Progenitor cell of endocrine pancreas (in vitro differentiated cells): ENCODE measurements at regions not wholly inside any gene's neighbourhood (a gene's known extent, or its start where the extent isn't known, plus 50 kb on each side); places are given as distances from the start of the nearest gene placed in this dataset.

ENCODE experiments used
- DNase-seq: peaks from one replicate; pipeline ENCODE4 v3.0.0; 2021; ENCODE audit warnings: low spot score; ENCODE audit not compliant: unreplicated experiment
- H3K27ac Mint-ChIP-seq: 2 replicates; pipeline ENCODE4 v1.8.0; 2021; ENCODE audit warnings: mild to moderate bottlenecking, moderate library complexity, mixed read lengths
- H3K27me3 Mint-ChIP-seq: 2 replicates; pipeline ENCODE4 v1.8.0; 2021; ENCODE audit warnings: mixed read lengths
- H3K36me3 Mint-ChIP-seq: 2 replicates; pipeline ENCODE4 v1.8.0; 2022; ENCODE audit warnings: mixed read lengths; ENCODE audit not compliant: insufficient read depth
- H3K4me1 Mint-ChIP-seq: 2 replicates; pipeline ENCODE4 v1.8.0; 2021; ENCODE audit warnings: low read depth, mixed read lengths
- H3K4me3 Mint-ChIP-seq: 2 replicates; pipeline ENCODE4 v1.8.0; 2021; ENCODE audit warnings: low read depth, mild to moderate bottlenecking, moderate library complexity, mixed read lengths
- H3K9me3 Mint-ChIP-seq: 2 replicates; pipeline ENCODE4 v1.8.0; 2021; ENCODE audit warnings: low read depth, mixed read lengths
- TF ChIP-seq, protein P1 (sequence below): fragments of 200-600 bp; sonication (generic); IDR thresholded peaks from one replicate; pipeline ENCODE4 v1.5.0; 2021; ENCODE audit warnings: antibody characterized with exemption, mild to moderate bottlenecking; ENCODE audit not compliant: unreplicated experiment

DNA sequence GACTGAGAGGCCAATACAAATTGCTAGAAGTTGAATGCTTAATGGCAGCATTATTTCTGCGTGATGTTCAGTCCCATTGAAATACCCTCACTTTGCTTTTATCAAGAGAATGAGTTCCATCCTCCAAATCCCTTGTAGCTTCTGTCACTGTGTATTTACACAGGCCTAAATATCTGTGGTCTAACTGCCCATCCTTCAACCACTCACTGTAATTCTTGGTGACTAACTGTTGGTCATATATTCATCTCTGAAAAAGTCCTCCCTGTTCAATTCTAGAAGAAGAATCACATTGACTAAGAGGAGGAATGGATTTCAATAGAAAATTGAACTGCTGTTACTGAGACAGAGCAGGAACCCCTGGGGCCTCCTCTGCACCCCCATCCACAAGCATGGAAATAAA is 74.2 kb upstream of the L3MBTL4 start:
- H3K27ac Mint-ChIP-seq: no peak overlapping the region
- peaks cover 28% of the 10 kb centered on the region for H3K4me1 Mint-ChIP-seq
- no peak for DNase-seq
- H3K9me3 Mint-ChIP-seq: no peaks in the 10 kb centered on the region
- H3K36me3 Mint-ChIP-seq: no peaks in the 10 kb centered on the region
- TF ChIP-seq, protein P1, sequence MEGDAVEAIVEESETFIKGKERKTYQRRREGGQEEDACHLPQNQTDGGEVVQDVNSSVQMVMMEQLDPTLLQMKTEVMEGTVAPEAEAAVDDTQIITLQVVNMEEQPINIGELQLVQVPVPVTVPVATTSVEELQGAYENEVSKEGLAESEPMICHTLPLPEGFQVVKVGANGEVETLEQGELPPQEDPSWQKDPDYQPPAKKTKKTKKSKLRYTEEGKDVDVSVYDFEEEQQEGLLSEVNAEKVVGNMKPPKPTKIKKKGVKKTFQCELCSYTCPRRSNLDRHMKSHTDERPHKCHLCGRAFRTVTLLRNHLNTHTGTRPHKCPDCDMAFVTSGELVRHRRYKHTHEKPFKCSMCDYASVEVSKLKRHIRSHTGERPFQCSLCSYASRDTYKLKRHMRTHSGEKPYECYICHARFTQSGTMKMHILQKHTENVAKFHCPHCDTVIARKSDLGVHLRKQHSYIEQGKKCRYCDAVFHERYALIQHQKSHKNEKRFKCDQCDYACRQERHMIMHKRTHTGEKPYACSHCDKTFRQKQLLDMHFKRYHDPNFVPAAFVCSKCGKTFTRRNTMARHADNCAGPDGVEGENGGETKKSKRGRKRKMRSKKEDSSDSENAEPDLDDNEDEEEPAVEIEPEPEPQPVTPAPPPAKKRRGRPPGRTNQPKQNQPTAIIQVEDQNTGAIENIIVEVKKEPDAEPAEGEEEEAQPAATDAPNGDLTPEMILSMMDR: no peak
- no peak overlapping the region for H3K4me3 Mint-ChIP-seq
- no peaks in the 10 kb centered on the region for H3K27me3 Mint-ChIP-seq

DNA sequence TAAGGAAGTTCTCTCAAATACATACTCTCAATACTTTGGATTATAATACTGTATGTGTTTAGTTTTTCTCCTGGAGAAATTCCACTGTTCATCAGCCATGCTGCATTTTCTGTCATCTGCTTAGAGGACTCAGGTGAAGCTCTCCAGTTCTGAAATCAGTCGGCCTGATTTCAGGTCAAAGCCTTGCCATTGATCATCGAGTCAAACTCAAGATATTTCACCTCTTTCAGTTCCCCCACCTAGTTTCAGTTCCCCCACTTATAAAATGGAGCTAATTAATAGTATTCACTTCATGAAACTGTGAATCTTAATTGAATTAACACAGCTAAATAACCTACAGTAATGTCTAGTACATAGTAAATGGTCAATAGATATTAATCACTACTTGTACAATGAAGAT is 75.3 kb upstream of the L3MBTL4 start:
- Mint-ChIP-seq H3K36me3 (no peaks in the 10 kb centered on the region), H3K27ac (no peak overlapping the region), H3K4me1 (peaks cover 27% of the 10 kb centered on the region), H3K27me3 (no peaks in the 10 kb centered on the region), H3K9me3 (no peaks in the 10 kb centered on the region), H3K4me3 (no peak overlapping the region)
- TF ChIP-seq, protein P1: no peak
- DNase-seq: no peak

DNA sequence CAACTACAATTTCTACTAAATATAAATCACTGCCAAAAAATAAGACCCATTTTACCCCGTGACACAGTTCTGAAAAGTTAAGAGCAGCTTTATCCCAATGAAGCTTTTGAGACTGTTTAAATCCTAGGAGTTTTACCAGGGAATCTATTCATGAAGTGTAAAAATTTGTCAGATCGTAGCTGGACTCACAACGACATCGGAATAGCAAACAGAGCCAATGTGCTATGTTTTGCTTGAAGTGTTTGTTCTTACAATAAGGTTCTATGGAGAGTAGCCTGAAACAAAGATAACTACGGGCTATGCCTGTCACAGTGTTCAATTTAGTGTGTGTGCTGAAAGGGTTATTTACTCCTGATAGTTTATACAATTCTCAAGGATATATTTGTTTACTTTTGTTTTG is 78.5 kb upstream of the L3MBTL4 start:
- Mint-ChIP-seq H3K27ac (no peak overlapping the region), H3K4me3 (no peak overlapping the region), H3K27me3 (no peaks in the 10 kb centered on the region), H3K4me1 (peaks cover 16% of the 10 kb centered on the region), H3K9me3 (no peaks in the 10 kb centered on the region), H3K36me3 (no peaks in the 10 kb centered on the region)
- TF ChIP-seq, protein P1: no peak
- DNase-seq: no peak

DNA sequence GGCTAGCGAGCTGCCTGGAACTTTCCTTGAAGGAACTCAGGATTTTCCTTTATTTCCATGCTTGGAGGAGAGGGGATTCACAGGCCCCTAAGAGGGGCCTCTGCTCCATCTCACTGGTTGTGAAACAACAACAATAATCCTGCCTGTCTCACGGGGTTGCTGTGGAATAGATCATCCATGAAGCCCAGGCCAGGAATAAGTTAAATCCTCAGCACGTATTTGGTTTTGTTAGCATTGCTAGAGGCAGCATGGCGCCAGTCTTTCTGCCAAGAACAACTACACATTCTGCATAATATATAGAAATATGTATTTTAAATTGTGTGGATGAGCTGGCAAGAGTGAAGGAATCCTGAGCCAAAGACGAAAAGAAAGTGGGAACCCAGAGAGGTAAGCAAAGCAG is 80.8 kb upstream of the L3MBTL4 start:
- H3K4me1 Mint-ChIP-seq: peaks cover 16% of the 10 kb centered on the region
- H3K36me3 Mint-ChIP-seq: no peaks in the 10 kb centered on the region
- H3K27ac Mint-ChIP-seq: no peak overlapping the region
- H3K4me3 Mint-ChIP-seq: no peak overlapping the region
- TF ChIP-seq, protein P1: no peak
- no peaks in the 10 kb centered on the region for H3K9me3 Mint-ChIP-seq
- no peaks in the 10 kb centered on the region for H3K27me3 Mint-ChIP-seq
- no peak for DNase-seq

DNA sequence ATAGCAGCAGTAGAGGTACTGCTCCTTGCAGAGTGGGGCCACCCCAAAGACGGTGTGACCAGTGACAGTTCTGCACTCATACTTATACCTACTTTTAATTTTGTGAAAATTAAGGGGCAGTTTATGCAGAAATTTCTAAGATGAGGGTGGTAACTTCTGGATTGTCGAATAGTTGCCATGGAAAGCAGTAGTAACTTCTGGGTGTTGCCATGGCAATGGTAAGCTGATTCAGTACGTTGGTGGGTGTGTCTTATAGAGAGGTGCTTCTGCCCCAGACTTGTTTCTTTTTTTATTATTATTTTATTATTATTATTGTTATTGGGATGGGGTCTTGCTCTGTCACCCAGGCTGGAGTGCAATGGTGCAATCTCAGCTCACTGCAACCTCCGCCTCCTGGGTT is 82.8 kb upstream of the L3MBTL4 start:
- Mint-ChIP-seq H3K9me3 (no peaks in the 10 kb centered on the region), H3K27me3 (no peaks in the 10 kb centered on the region), H3K4me1 (peaks cover 16% of the 10 kb centered on the region), H3K36me3 (no peaks in the 10 kb centered on the region), H3K27ac (no peak overlapping the region), H3K4me3 (no peak overlapping the region)
- TF ChIP-seq, protein P1: no peak
- DNase-seq: no peak
